GM23338 (cell line): ENCODE measurements at regions not wholly inside any gene's neighbourhood (a gene's known extent, or its start where the extent isn't known, plus 50 kb on each side); places are given as distances from the start of the nearest gene placed in this dataset.

Experiments used
- ATAC-seq: fragments of 200-7000 bp; cut with Tn5 transposase; 3 replicates; pipeline ENCODE4 v1.9.1; 2020
- DNase-seq: peaks from one replicate; pipeline ENCODE4 v3.0.0-alpha.2; 2015; ENCODE audit warnings: low spot score
- H2AFZ ChIP-seq: fragments of 200-600 bp; sonication (generic); 2 replicates; pipeline ENCODE4 v1.8.0; 2016; ENCODE audit warnings: antibody characterized with exemption, mild to moderate bottlenecking, moderate library complexity
- H3F3A ChIP-seq: fragments of 200-600 bp; sonication (generic); replicated peaks from 2 replicates; pipeline ENCODE4 v1.8.0; 2017; ENCODE audit warnings: antibody characterized with exemption, mixed run types, low read depth
- H3K27ac ChIP-seq: fragments of 200-600 bp; sonication (generic); 2 replicates; pipeline ENCODE4 v1.6.1; 2016; ENCODE audit warnings: low read depth
- H3K27me3 ChIP-seq: fragments of 200-600 bp; sonication (generic); 2 replicates; pipeline ENCODE4 v1.8.0; 2016; ENCODE audit warnings: mild to moderate bottlenecking, mixed run types, moderate library complexity; ENCODE audit not compliant: insufficient read depth
- H3K36me3 ChIP-seq: fragments of 200-600 bp; sonication (generic); 2 replicates; pipeline ENCODE4 v1.8.0; 2016; ENCODE audit warnings: mild to moderate bottlenecking; ENCODE audit not compliant: insufficient read depth
- H3K4me1 ChIP-seq: fragments of 200-600 bp; sonication (generic); 2 replicates; pipeline ENCODE4 v1.8.0; 2016; ENCODE audit warnings: mild to moderate bottlenecking, moderate library complexity; ENCODE audit not compliant: insufficient read depth
- H3K4me2 ChIP-seq: fragments of 200-600 bp; sonication (generic); 2 replicates; pipeline ENCODE4 v1.7.1; 2017; ENCODE audit warnings: mixed run types
- H3K4me3 ChIP-seq: fragments of 200-600 bp; sonication (generic); 2 replicates; pipeline ENCODE4 v1.6.1; 2016; ENCODE audit warnings: mixed run types
- H3K79me2 ChIP-seq: fragments of 200-600 bp; sonication (generic); replicated peaks from 2 replicates; pipeline ENCODE4 v1.8.0; 2017; ENCODE audit warnings: mild to moderate bottlenecking; ENCODE audit not compliant: insufficient read depth
- H3K9me2 ChIP-seq: fragments of 200-600 bp; sonication (generic); 2 replicates; pipeline ENCODE4 v1.8.0; 2017; ENCODE audit not compliant: insufficient read depth
- H4K20me1 ChIP-seq: fragments of 200-600 bp; sonication (generic); replicated peaks from 2 replicates; pipeline ENCODE4 v1.8.0; 2017; ENCODE audit warnings: mild to moderate bottlenecking; ENCODE audit not compliant: insufficient read depth
- H3K27ac Mint-ChIP-seq: 2 replicates; pipeline ENCODE4 v1.8.0; 2020; ENCODE audit warnings: inconsistent platforms, mild to moderate bottlenecking, moderate library complexity, mixed read lengths
- H3K27me3 Mint-ChIP-seq: 3 replicates; pipeline ENCODE4 v1.8.0; 2022; ENCODE audit warnings: low read depth, mild to moderate bottlenecking, moderate library complexity, mixed read lengths, inconsistent platforms; ENCODE audit not compliant: insufficient read depth, poor library complexity
- H3K36me3 Mint-ChIP-seq: 3 replicates; pipeline ENCODE4 v1.8.0; 2021; ENCODE audit warnings: low read depth, mild to moderate bottlenecking, inconsistent platforms, moderate library complexity, mixed read lengths
- H3K4me1 Mint-ChIP-seq: 3 replicates; pipeline ENCODE4 v1.8.0; 2020; ENCODE audit warnings: mild to moderate bottlenecking, inconsistent platforms, mixed read lengths
- H3K4me3 Mint-ChIP-seq: 3 replicates; pipeline ENCODE4 v1.8.0; 2021; ENCODE audit warnings: moderate library complexity, mild to moderate bottlenecking, inconsistent platforms, mixed read lengths
- H3K9me3 Mint-ChIP-seq: 3 replicates; pipeline ENCODE4 v1.8.0; 2020; ENCODE audit warnings: moderate library complexity, mild to moderate bottlenecking, inconsistent platforms, mixed read lengths
- CREB1 ChIP-seq: fragments of 250-450 bp; sonication (Bioruptor Pico); IDR thresholded peaks from 2 replicates; pipeline ENCODE4 v1.5.0; 2020; ENCODE audit warnings: low read depth, mild to moderate bottlenecking, moderate library complexity
- ETS1 ChIP-seq: IDR thresholded peaks from 2 replicates; pipeline ENCODE4 v1.6.1; 2016; ENCODE audit warnings: antibody characterized with exemption
- EZH2 ChIP-seq: fragments of 200-600 bp; sonication (generic); IDR thresholded peaks from one replicate; pipeline ENCODE4 v1.8.0; 2017; ENCODE audit warnings: antibody characterized with exemption, mild to moderate bottlenecking, low read depth; ENCODE audit not compliant: unreplicated experiment
- EZH2phosphoT487 ChIP-seq: fragments of 200-600 bp; sonication (generic); IDR thresholded peaks from one replicate; pipeline ENCODE4 v1.8.1; 2018; ENCODE audit warnings: antibody characterized with exemption; ENCODE audit not compliant: unreplicated experiment
- JUNB ChIP-seq: IDR thresholded peaks from one replicate; pipeline ENCODE4 v1.6.1; 2016; ENCODE audit warnings: antibody characterized with exemption; ENCODE audit not compliant: unreplicated experiment
- NANOG ChIP-seq: IDR thresholded peaks from 2 replicates; pipeline ENCODE4 v1.6.1; 2016; ENCODE audit warnings: antibody characterized with exemption, borderline replicate concordance
- POLR2AphosphoS5 ChIP-seq: IDR thresholded peaks from 2 replicates; pipeline ENCODE4 v1.6.1; 2016; ENCODE audit warnings: antibody characterized with exemption, low read depth
- ZNF462 ChIP-seq: fragments of 250-450 bp; sonication (Bioruptor Pico); IDR thresholded peaks from 2 replicates; pipeline ENCODE4 v1.5.0; 2020; ENCODE audit warnings: mild to moderate bottlenecking, moderate library complexity

- Histone ChIP-seq H3K79me2 (no peaks in the 10 kb centered on the region), H3K27me3 (peaks cover 18% of the 10 kb centered on the region), H3K27ac (no peak overlapping the region), H3K9me2 (no peaks in the 10 kb centered on the region), H3K4me3 (no peak overlapping the region), H3F3A (no peaks in the 10 kb centered on the region), H3K4me1 (no peaks in the 10 kb centered on the region), H3K4me2 (no peak overlapping the region), H2AFZ (no peak overlapping the region), H4K20me1 (no peaks in the 10 kb centered on the region; the same call in 1 of the 2 replicates), H3K36me3 (no peaks in the 10 kb centered on the region)
- Mint-ChIP-seq H3K4me1 (peaks cover 11% of the 10 kb centered on the region; the same call in 2 of the 3 replicates), H3K36me3 (no peaks in the 10 kb centered on the region), H3K4me3 (no peak overlapping the region), H3K27ac (no peak overlapping the region), H3K9me3 (no peaks in the 10 kb centered on the region), H3K27me3 (peaks cover 8% of the 10 kb centered on the region)
- TF ChIP-seq EZH2phosphoT487 (no peak), JUNB (no peak)
- ATAC-seq (no peak), DNase-seq (no peak)
Observed at GRCh38 chr12:13735734-13736133, 245.7 kb downstream of the GRIN2B start.

GRCh38 chr12:13734584-13735152 lies 246.7 kb downstream of the GRIN2B start:
- DNase-seq (no peak), ATAC-seq (no peak)
- Mint-ChIP-seq H3K9me3 (no peaks in the 10 kb centered on the region), H3K27ac (no peak overlapping the region), H3K36me3 (no peaks in the 10 kb centered on the region), H3K4me3 (no peak overlapping the region), H3K27me3 (peaks cover 10% of the 10 kb centered on the region), H3K4me1 (peaks cover 10% of the 10 kb centered on the region; the same call in 2 of the 3 replicates)
- H3K79me2 ChIP-seq, result no peaks in the 10 kb centered on the region
- H4K20me1 ChIP-seq, result no peaks in the 10 kb centered on the region; the same call in 1 of the 2 replicates
- no peak for TF ChIP-seq POLR2AphosphoS5
- TF ChIP-seq ETS1, result no peak
- no peak for TF ChIP-seq CREB1 (CRISPR knock-in tag)
- TF ChIP-seq JUNB, result no peak
- no peak for TF ChIP-seq ZNF462 (CRISPR knock-in tag)
- TF ChIP-seq EZH2phosphoT487, result no peak
- no peak for TF ChIP-seq EZH2
- no peak for TF ChIP-seq NANOG
- no peak overlapping the region for H3K4me3 ChIP-seq
- H3K4me1 ChIP-seq, result peaks cover 7% of the 10 kb centered on the region; the same call in 1 of the 2 replicates
- H3K4me2 ChIP-seq, result no peak overlapping the region
- no peak overlapping the region for H3K27ac ChIP-seq
- no peak overlapping the region for H2AFZ ChIP-seq
- H3F3A ChIP-seq, result no peaks in the 10 kb centered on the region
- no peaks in the 10 kb centered on the region for H3K36me3 ChIP-seq
- H3K9me2 ChIP-seq, result no peaks in the 10 kb centered on the region
- peaks cover 27% of the 10 kb centered on the region for H3K27me3 ChIP-seq
